GM21526 (cell line): ENCODE measurements at regions not wholly inside any gene's neighbourhood (a gene's known extent, or its start where the extent isn't known, plus 50 kb on each side); places are given as distances from the start of the nearest gene placed in this dataset.

Experiments
- ATAC-seq: cut with Tn5 transposase; IDR thresholded peaks from one replicate; pipeline ENCODE4 v1.9.1; 2021; ENCODE audit warnings: moderate library complexity; ENCODE audit not compliant: unreplicated experiment, low FRiP score

GRCh38 chr1:56061824-56062223 is 517.5 kb downstream of the PLPP3 start:
- no peak for ATAC-seq

GRCh38 chr1:56060906-56061305 is 518.5 kb downstream of the PLPP3 start:
- no peak for ATAC-seq

- no peak for ATAC-seq
Measured at GRCh38 chr1:56057466-56058405, 521.6 kb downstream of the PLPP3 start.

GRCh38 chr1:56056438-56057287 is 522.7 kb downstream of the PLPP3 start:
- ATAC-seq = no peak

GRCh38 chr1:56054959-56055358 is 524.4 kb downstream of the PLPP3 start:
- no peak for ATAC-seq

- no peak for ATAC-seq
Measured at GRCh38 chr1:56052041-56052440, 527.3 kb downstream of the PLPP3 start.

- no peak for ATAC-seq
Measured at GRCh38 chr1:56050911-56051310, 528.5 kb downstream of the PLPP3 start.

- no peak for ATAC-seq
Measured at GRCh38 chr1:56045477-56045876, 533.9 kb downstream of the PLPP3 start.

- ATAC-seq = no peak
Measured at GRCh38 chr1:56045062-56045461, 534.3 kb downstream of the PLPP3 start.

- no peak for ATAC-seq
Measured at GRCh38 chr1:56036479-56036878, 542.9 kb downstream of the PLPP3 start.

- no peak for ATAC-seq
Measured at GRCh38 chr1:56034847-56035481, 544.4 kb downstream of the PLPP3 start.

GRCh38 chr1:56034222-56034621 is 545.1 kb downstream of the PLPP3 start:
- no peak for ATAC-seq

- ATAC-seq = no peak
Measured at GRCh38 chr1:56033321-56034037, 545.9 kb downstream of the PLPP3 start.

- ATAC-seq = no peak
Measured at GRCh38 chr1:56032096-56032676, 547.2 kb downstream of the PLPP3 start.

GRCh38 chr1:56031001-56031400 is 548.4 kb downstream of the PLPP3 start:
- ATAC-seq = no peak

- no peak for ATAC-seq
Measured at GRCh38 chr1:56029319-56030003, 549.9 kb downstream of the PLPP3 start.

- ATAC-seq = no peak
Measured at GRCh38 chr1:56028911-56029310, 550.5 kb downstream of the PLPP3 start.

- no peak for ATAC-seq
Measured at GRCh38 chr1:56028244-56028643, 551.1 kb downstream of the PLPP3 start.

GRCh38 chr1:56025942-56026341 is 553.4 kb downstream of the PLPP3 start:
- no peak for ATAC-seq
